ENCODE measurements at regions not wholly inside any gene's neighbourhood (a gene's known extent, or its start where the extent isn't known, plus 50 kb on each side); places are given as distances from the start of the nearest gene placed in this dataset.

GRCh38 chr5:107278774-107279173, 392.0 kb downstream of the EFNA5 start:
- H3K4me3 ChIP-seq (ENCODE audit: low read length in 2 of 2), result no peak overlapping the region
- H3K9ac ChIP-seq (ENCODE audit: low read length in 2 of 2), result no peak overlapping the region
- no peaks in the 10 kb centered on the region for H3K4me1 ChIP-seq (ENCODE audit: control insufficient read depth, insufficient read depth, low read length)
- no peaks in the 10 kb centered on the region for H3K9me3 ChIP-seq (ENCODE audit: control insufficient read depth in 2 of 2, low read length in 2 of 2)
- no peak overlapping the region for H3K27ac ChIP-seq (ENCODE audit: low read length)
- H3K36me3 ChIP-seq (ENCODE audit: control insufficient read depth in 2 of 2, insufficient read depth in 2 of 2, low read length in 2 of 2), result no peaks in the 10 kb centered on the region
- H3K27me3 ChIP-seq (ENCODE audit: control insufficient read depth in 1 of 2, insufficient read depth in 2 of 2, low read length in 2 of 2), result no peaks in the 10 kb centered on the region

GRCh38 chr5:107277485-107278125, 393.1 kb downstream of the EFNA5 start:
- Histone ChIP-seq H3K9me3 (ENCODE audit: control insufficient read depth in 2 of 2, low read length in 2 of 2) (no peaks in the 10 kb centered on the region), H3K27ac (ENCODE audit: low read length) (no peak overlapping the region), H3K9ac (ENCODE audit: low read length in 2 of 2) (no peak overlapping the region), H3K4me1 (ENCODE audit: control insufficient read depth, insufficient read depth, low read length) (no peaks in the 10 kb centered on the region), H3K36me3 (ENCODE audit: control insufficient read depth in 2 of 2, insufficient read depth in 2 of 2, low read length in 2 of 2) (no peaks in the 10 kb centered on the region), H3K27me3 (ENCODE audit: control insufficient read depth in 1 of 2, insufficient read depth in 2 of 2, low read length in 2 of 2) (no peaks in the 10 kb centered on the region), H3K4me3 (ENCODE audit: low read length in 2 of 2) (no peak overlapping the region)

GRCh38 chr5:107275333-107275732, 395.4 kb downstream of the EFNA5 start:
- Histone ChIP-seq H3K9ac (ENCODE audit: low read length in 2 of 2) (no peak overlapping the region), H3K4me3 (ENCODE audit: low read length in 2 of 2) (no peak overlapping the region), H3K27ac (ENCODE audit: low read length) (no peak overlapping the region), H3K9me3 (ENCODE audit: control insufficient read depth in 2 of 2, low read length in 2 of 2) (no peaks in the 10 kb centered on the region), H3K27me3 (ENCODE audit: control insufficient read depth in 1 of 2, insufficient read depth in 2 of 2, low read length in 2 of 2) (no peaks in the 10 kb centered on the region), H3K36me3 (ENCODE audit: control insufficient read depth in 2 of 2, insufficient read depth in 2 of 2, low read length in 2 of 2) (no peaks in the 10 kb centered on the region), H3K4me1 (ENCODE audit: control insufficient read depth, insufficient read depth, low read length) (no peaks in the 10 kb centered on the region)

GRCh38 chr5:107274571-107274970, 396.2 kb downstream of the EFNA5 start:
- H3K27ac ChIP-seq (ENCODE audit: low read length), result no peak overlapping the region
- H3K4me1 ChIP-seq (ENCODE audit: control insufficient read depth, insufficient read depth, low read length), result no peaks in the 10 kb centered on the region
- no peaks in the 10 kb centered on the region for H3K9me3 ChIP-seq (ENCODE audit: control insufficient read depth in 2 of 2, low read length in 2 of 2)
- H3K27me3 ChIP-seq (ENCODE audit: control insufficient read depth in 1 of 2, insufficient read depth in 2 of 2, low read length in 2 of 2), result no peaks in the 10 kb centered on the region
- no peak overlapping the region for H3K9ac ChIP-seq (ENCODE audit: low read length in 2 of 2)
- no peaks in the 10 kb centered on the region for H3K36me3 ChIP-seq (ENCODE audit: control insufficient read depth in 2 of 2, insufficient read depth in 2 of 2, low read length in 2 of 2)
- no peak overlapping the region for H3K4me3 ChIP-seq (ENCODE audit: low read length in 2 of 2)

GRCh38 chr5:107272954-107273353, 397.8 kb downstream of the EFNA5 start:
- Histone ChIP-seq H3K4me3 (ENCODE audit: low read length in 2 of 2) (no peak overlapping the region), H3K27me3 (ENCODE audit: control insufficient read depth in 1 of 2, insufficient read depth in 2 of 2, low read length in 2 of 2) (no peaks in the 10 kb centered on the region), H3K9me3 (ENCODE audit: control insufficient read depth in 2 of 2, low read length in 2 of 2) (no peaks in the 10 kb centered on the region), H3K9ac (ENCODE audit: low read length in 2 of 2) (no peak overlapping the region), H3K36me3 (ENCODE audit: control insufficient read depth in 2 of 2, insufficient read depth in 2 of 2, low read length in 2 of 2) (no peaks in the 10 kb centered on the region), H3K27ac (ENCODE audit: low read length) (no peak overlapping the region), H3K4me1 (ENCODE audit: control insufficient read depth, insufficient read depth, low read length) (no peaks in the 10 kb centered on the region)

GRCh38 chr5:107272509-107272908, 398.2 kb downstream of the EFNA5 start:
- H3K4me1 ChIP-seq (ENCODE audit: control insufficient read depth, insufficient read depth, low read length), result no peaks in the 10 kb centered on the region
- no peaks in the 10 kb centered on the region for H3K9me3 ChIP-seq (ENCODE audit: control insufficient read depth in 2 of 2, low read length in 2 of 2)
- H3K27me3 ChIP-seq (ENCODE audit: control insufficient read depth in 1 of 2, insufficient read depth in 2 of 2, low read length in 2 of 2), result no peaks in the 10 kb centered on the region
- no peak overlapping the region for H3K4me3 ChIP-seq (ENCODE audit: low read length in 2 of 2)
- no peaks in the 10 kb centered on the region for H3K36me3 ChIP-seq (ENCODE audit: control insufficient read depth in 2 of 2, insufficient read depth in 2 of 2, low read length in 2 of 2)
- no peak overlapping the region for H3K9ac ChIP-seq (ENCODE audit: low read length in 2 of 2)
- H3K27ac ChIP-seq (ENCODE audit: low read length), result no peak overlapping the region

- H3K4me3 ChIP-seq (ENCODE audit: low read length in 2 of 2), result no peak overlapping the region
- no peaks in the 10 kb centered on the region for H3K4me1 ChIP-seq (ENCODE audit: control insufficient read depth, insufficient read depth, low read length)
- H3K36me3 ChIP-seq (ENCODE audit: control insufficient read depth in 2 of 2, insufficient read depth in 2 of 2, low read length in 2 of 2), result no peaks in the 10 kb centered on the region
- no peaks in the 10 kb centered on the region for H3K27me3 ChIP-seq (ENCODE audit: control insufficient read depth in 1 of 2, insufficient read depth in 2 of 2, low read length in 2 of 2)
- H3K27ac ChIP-seq (ENCODE audit: low read length), result no peak overlapping the region
- H3K9ac ChIP-seq (ENCODE audit: low read length in 2 of 2), result no peak overlapping the region
- no peaks in the 10 kb centered on the region for H3K9me3 ChIP-seq (ENCODE audit: control insufficient read depth in 2 of 2, low read length in 2 of 2)
Observed at GRCh38 chr5:107271682-107272350, 398.9 kb downstream of the EFNA5 start.

- Histone ChIP-seq H3K9me3 (ENCODE audit: control insufficient read depth in 2 of 2, low read length in 2 of 2) (no peaks in the 10 kb centered on the region), H3K27ac (ENCODE audit: low read length) (no peak overlapping the region), H3K9ac (ENCODE audit: low read length in 2 of 2) (no peak overlapping the region), H3K4me3 (ENCODE audit: low read length in 2 of 2) (no peak overlapping the region), H3K27me3 (ENCODE audit: control insufficient read depth in 1 of 2, insufficient read depth in 2 of 2, low read length in 2 of 2) (no peaks in the 10 kb centered on the region), H3K4me1 (ENCODE audit: control insufficient read depth, insufficient read depth, low read length) (no peaks in the 10 kb centered on the region), H3K36me3 (ENCODE audit: control insufficient read depth in 2 of 2, insufficient read depth in 2 of 2, low read length in 2 of 2) (no peaks in the 10 kb centered on the region)
Observed at GRCh38 chr5:107270561-107270960, 400.2 kb downstream of the EFNA5 start.

- H3K4me3 ChIP-seq (ENCODE audit: low read length in 2 of 2), result no peak overlapping the region
- H3K4me1 ChIP-seq (ENCODE audit: control insufficient read depth, insufficient read depth, low read length), result no peaks in the 10 kb centered on the region
- no peak overlapping the region for H3K27ac ChIP-seq (ENCODE audit: low read length)
- H3K27me3 ChIP-seq (ENCODE audit: control insufficient read depth in 1 of 2, insufficient read depth in 2 of 2, low read length in 2 of 2), result no peaks in the 10 kb centered on the region
- no peak overlapping the region for H3K9ac ChIP-seq (ENCODE audit: low read length in 2 of 2)
- H3K9me3 ChIP-seq (ENCODE audit: control insufficient read depth in 2 of 2, low read length in 2 of 2), result no peaks in the 10 kb centered on the region
- no peaks in the 10 kb centered on the region for H3K36me3 ChIP-seq (ENCODE audit: control insufficient read depth in 2 of 2, insufficient read depth in 2 of 2, low read length in 2 of 2)
Observed at GRCh38 chr5:107269678-107270077, 401.1 kb downstream of the EFNA5 start.

- no peak overlapping the region for H3K27ac ChIP-seq (ENCODE audit: low read length)
- H3K27me3 ChIP-seq (ENCODE audit: control insufficient read depth in 1 of 2, insufficient read depth in 2 of 2, low read length in 2 of 2), result no peaks in the 10 kb centered on the region
- no peaks in the 10 kb centered on the region for H3K9me3 ChIP-seq (ENCODE audit: control insufficient read depth in 2 of 2, low read length in 2 of 2)
- no peaks in the 10 kb centered on the region for H3K4me1 ChIP-seq (ENCODE audit: control insufficient read depth, insufficient read depth, low read length)
- H3K36me3 ChIP-seq (ENCODE audit: control insufficient read depth in 2 of 2, insufficient read depth in 2 of 2, low read length in 2 of 2), result no peaks in the 10 kb centered on the region
- H3K9ac ChIP-seq (ENCODE audit: low read length in 2 of 2), result no peak overlapping the region
- H3K4me3 ChIP-seq (ENCODE audit: low read length in 2 of 2), result no peak overlapping the region
Observed at GRCh38 chr5:107269256-107269655, 401.5 kb downstream of the EFNA5 start.

GRCh38 chr5:107268241-107268640, 402.5 kb downstream of the EFNA5 start:
- Histone ChIP-seq H3K4me3 (ENCODE audit: low read length in 2 of 2) (no peak overlapping the region), H3K4me1 (ENCODE audit: control insufficient read depth, insufficient read depth, low read length) (no peaks in the 10 kb centered on the region), H3K36me3 (ENCODE audit: control insufficient read depth in 2 of 2, insufficient read depth in 2 of 2, low read length in 2 of 2) (no peaks in the 10 kb centered on the region), H3K27ac (ENCODE audit: low read length) (no peak overlapping the region), H3K9ac (ENCODE audit: low read length in 2 of 2) (no peak overlapping the region), H3K27me3 (ENCODE audit: control insufficient read depth in 1 of 2, insufficient read depth in 2 of 2, low read length in 2 of 2) (no peaks in the 10 kb centered on the region), H3K9me3 (ENCODE audit: control insufficient read depth in 2 of 2, low read length in 2 of 2) (no peaks in the 10 kb centered on the region)
